ENCODE measurements at regions not wholly inside any gene's neighbourhood (a gene's known extent, or its start where the extent isn't known, plus 50 kb on each side); places are given as distances from the start of the nearest gene placed in this dataset.

DNA sequence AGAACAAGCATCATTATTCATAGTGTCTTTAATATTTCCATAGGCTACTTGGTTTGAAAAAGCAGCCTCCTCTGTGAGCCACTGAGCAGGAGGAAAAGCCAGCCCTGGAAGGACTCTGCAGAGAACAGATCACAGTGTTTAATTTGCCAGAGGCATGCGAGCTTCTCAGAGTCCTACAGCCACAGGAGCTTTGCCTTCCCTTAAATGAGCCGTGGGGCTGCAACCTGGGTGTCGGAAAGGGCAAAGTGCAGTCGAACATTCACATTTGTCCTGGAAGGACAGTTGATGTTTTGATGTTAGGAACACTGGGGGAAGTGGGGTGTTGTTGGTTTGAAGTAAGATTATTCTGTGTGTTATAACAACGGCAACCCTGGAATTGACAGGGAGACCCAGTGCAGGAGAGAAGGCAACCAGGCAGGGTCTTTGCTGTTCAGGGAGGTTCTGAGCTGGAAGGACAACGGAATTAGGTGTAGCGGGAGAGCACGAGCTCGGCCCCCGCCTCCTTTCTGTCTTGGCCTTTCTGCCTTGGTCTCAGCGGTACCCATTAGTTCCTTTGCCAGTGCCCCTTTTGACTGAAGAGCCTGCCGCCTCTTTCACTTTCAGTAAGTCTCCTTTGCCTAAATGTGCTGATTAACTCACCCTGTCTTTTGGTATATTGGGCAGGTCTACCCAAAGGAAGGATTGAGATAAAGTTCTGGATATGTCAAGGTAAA, 192.3 kb upstream of the PITRM1 start:
- H3K4me3 ChIP-seq (replicated peaks; ENCODE audit: low read depth, low read length) = no peak overlapping the region
- DNase-seq (ENCODE audit: low read depth) = no peak
- TF ChIP-seq CTCF (IDR thresholded peaks at IDR 0.05; ENCODE audit: low read length, missing control alignments) = no peak

- no peak for TF ChIP-seq CTCF (IDR thresholded peaks at IDR 0.05; ENCODE audit: low read length, missing control alignments)
- DNase-seq (ENCODE audit: low read depth) = no peak
- H3K4me3 ChIP-seq (replicated peaks; ENCODE audit: low read depth, low read length) = no peak overlapping the region
Observed at GRCh38 chr10:3363311-3364045, 190.9 kb upstream of the PITRM1 start.

- TF ChIP-seq CTCF (IDR thresholded peaks at IDR 0.05; ENCODE audit: low read length, missing control alignments) = no peak
- no peak overlapping the region for H3K4me3 ChIP-seq (replicated peaks; ENCODE audit: low read depth, low read length)
- no peak for DNase-seq (ENCODE audit: low read depth)
Observed at GRCh38 chr10:3362394-3362793, 189.8 kb upstream of the PITRM1 start.

- no peak overlapping the region for H3K4me3 ChIP-seq (replicated peaks; ENCODE audit: low read depth, low read length)
- no peak for DNase-seq (ENCODE audit: low read depth)
- no peak for TF ChIP-seq CTCF (IDR thresholded peaks at IDR 0.05; ENCODE audit: low read length, missing control alignments)
Observed at GRCh38 chr10:3361640-3362039, 189.1 kb upstream of the PITRM1 start.

- no peak for DNase-seq (ENCODE audit: low read depth)
- no peak overlapping the region for H3K4me3 ChIP-seq (replicated peaks; ENCODE audit: low read depth, low read length)
- no peak for TF ChIP-seq CTCF (IDR thresholded peaks at IDR 0.05; ENCODE audit: low read length, missing control alignments)
Observed at GRCh38 chr10:3357737-3358136, 185.2 kb upstream of the PITRM1 start.

GRCh38 chr10:3355536-3355935, 183.0 kb upstream of the PITRM1 start:
- no peak overlapping the region for H3K4me3 ChIP-seq (replicated peaks; ENCODE audit: low read depth, low read length)

More at GRCh38 chr10:3355536-3355935, 183.0 kb upstream of the PITRM1 start:
- TF ChIP-seq CTCF (IDR thresholded peaks at IDR 0.05; ENCODE audit: low read length, missing control alignments) = no peak
- DNase-seq (ENCODE audit: low read depth) = no peak
